GM21423 (cell line): ENCODE measurements at regions not wholly inside any gene's neighbourhood (a gene's known extent, or its start where the extent isn't known, plus 50 kb on each side); places are given as distances from the start of the nearest gene placed in this dataset.
"Not testable (repeated sequence)": the region's sequence is repeated elsewhere in the genome, so short reads cannot be mapped to it uniquely, and the experiment has no call there.

ENCODE experiments used
- ATAC-seq: cut with Tn5 transposase; IDR thresholded peaks from one replicate; pipeline ENCODE4 v1.9.1; 2021; ENCODE audit warnings: mild to moderate bottlenecking, moderate library complexity; ENCODE audit not compliant: unreplicated experiment

DNA sequence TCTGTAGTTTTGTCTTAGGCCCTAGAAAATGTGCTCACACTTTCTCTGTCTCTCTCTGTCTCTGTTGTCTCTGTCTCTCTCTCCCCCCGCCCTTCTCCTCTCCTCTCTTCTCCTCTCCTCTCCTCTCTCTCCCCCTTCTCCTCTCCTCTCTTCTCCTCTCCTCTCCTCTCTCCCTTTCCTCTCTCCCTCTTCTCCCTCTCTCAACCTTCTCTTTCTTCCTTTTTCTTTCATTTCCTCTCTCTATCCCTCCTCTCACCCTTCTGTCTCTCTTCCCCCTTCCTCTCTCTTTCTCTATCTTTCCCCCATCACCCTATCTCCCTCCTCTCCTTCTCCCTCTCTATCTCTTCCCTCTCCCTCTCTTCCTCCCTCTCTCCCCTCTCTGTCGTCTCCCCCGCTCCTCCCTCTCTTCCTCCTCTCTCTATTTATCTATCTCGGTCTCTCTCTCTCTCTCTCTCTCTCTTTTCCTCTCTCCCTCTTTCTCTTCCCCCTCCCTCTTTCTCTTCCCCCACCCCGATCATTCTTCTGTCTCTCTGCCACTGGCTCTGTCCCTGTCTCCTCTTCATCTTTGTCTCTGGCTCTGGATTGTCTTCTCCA, 107.2 kb upstream of the C16orf82 start:
- ATAC-seq, result no peak

DNA sequence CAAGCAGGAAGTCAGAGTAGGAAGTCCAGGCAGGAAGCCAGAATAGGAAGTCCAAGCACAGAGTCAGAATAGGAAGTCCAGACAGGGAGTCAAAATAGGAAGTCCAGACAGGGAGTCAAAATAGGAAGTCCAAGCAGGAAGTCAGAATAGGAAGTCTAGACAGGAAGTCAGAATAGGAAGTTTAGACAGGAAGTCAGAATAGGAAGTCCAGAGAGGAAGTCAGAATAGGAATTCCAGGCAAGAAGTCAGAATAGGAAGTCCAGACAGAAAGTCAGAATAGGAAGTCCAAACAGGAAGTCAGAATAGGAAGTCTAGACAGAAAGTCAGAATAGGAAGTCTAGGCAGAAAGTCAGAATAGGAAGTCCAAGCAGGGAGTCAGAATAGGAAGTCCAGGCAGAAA, 105.3 kb upstream of the C16orf82 start:
- ATAC-seq, result no peak

- ATAC-seq, result no peak
These were observed 103.6 kb upstream of the C16orf82 start for GRCh38 chr16:26963109-26963508.

- ATAC-seq, result no peak
These were observed 97.0 kb upstream of the C16orf82 start for GRCh38 chr16:26969589-26970231.

- ATAC-seq, result no peak
These were observed 96.4 kb upstream of the C16orf82 start for GRCh38 chr16:26970292-26970691.

DNA sequence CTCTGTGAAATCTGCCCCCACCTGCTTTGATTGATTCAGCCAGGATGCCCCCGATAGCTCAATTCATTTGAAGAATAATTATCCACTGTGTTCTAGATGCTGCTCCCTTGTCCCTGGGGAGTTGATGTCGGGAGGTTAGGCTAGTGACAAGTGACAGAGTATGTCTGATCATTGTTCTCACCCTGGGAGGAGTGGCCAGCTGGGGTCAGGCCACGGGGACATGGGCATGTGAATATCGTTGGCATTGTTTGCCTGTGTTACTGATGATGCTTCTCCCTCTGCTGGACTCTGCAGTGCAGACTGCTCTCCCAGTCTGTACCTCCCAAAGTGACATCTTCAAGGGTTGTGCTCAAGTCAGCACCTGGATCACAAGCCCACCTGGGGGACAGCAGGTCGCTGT, 89.9 kb upstream of the C16orf82 start:
- no peak for ATAC-seq

- no peak for ATAC-seq
These were observed 85.3 kb upstream of the C16orf82 start for GRCh38 chr16:26981266-26981938.

DNA sequence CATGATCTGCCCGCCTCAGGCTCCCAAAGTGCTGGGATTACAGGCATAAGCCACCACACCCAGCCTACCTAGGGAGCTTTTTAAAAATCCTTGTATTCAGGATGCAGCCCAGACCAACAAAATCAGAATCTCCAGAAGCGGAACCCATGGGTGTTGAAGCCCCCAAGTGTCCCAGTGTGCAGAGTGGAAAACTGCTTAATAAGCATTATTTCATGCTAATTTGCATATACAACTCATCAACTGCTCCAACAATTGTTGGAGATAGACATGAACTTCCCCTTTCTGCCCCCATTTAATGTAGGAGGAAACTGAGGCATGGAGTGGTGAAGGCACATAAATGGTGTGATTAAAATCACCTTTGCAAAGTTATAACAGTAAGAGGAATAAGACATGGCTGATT, 84.3 kb upstream of the C16orf82 start:
- ATAC-seq, result no peak

- no peak for ATAC-seq
These were observed 83.3 kb upstream of the C16orf82 start for GRCh38 chr16:26983426-26983825.

DNA sequence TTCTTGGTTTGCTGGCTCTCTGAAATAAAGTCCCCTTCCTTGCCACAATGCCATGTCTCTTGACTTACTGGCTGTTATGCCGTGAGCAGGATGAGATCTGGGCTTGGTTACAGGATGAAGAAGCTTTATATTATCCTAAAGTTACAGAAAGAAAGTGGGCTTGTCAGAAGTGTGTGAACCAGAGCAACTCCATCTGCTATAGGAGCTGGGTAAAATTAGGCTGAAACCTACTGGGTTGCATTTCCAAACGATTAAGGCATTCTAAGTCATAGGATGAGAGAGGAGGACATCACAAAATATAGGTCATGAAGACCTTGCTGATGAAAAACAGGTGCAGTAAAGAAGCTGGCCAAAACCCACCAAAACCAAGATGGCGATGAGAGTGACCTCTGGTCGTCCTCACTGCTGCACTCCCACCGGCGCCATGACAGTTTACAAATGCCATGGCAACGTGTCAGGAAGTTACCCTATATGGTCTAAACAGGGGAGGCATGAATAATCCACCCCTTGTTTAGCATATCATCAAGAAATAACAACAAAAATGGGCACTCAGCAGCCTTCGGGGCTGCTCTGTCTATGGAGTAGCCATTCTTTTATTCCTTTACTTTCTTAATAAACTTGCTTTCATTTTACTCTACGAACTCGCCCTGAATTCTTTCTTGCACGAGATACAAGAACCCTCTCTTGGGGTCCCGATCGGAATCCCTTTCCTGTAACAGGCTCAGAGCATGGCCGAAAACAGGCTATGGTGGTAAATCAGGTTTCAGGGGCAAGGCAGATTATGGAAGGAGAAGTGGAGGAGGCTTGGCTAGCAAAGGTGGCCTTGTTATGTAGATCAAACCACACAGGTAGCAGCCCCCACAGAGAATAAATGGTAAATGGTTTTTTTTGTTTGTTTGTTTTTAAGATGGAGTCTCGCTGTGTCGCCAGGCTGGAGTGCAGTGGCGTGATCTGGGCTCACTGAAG, 81.3 kb upstream of the C16orf82 start:
- no peak for ATAC-seq

- ATAC-seq, result no peak
These were observed 79.1 kb upstream of the C16orf82 start for GRCh38 chr16:26987597-26988010.

DNA sequence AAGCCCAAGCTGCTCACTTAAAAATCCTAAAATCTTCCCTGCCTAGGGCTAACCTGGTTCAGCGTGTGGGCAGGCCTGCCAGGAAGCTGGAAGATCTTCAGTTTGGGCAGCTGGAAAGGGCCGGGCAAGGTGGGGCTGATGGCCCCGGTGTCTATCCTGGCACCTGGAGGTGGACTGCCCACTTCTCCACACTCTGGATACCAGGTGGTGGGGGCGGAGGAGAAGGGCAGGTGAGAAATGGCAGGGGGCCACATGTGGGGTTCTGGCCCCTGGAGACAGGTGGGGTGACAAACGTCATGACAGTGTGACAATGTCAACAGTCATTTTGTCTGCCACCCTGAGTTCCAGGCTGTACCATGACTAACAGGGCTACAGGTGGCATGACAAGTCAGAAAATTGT, 78.5 kb upstream of the C16orf82 start:
- ATAC-seq, result no peak

DNA sequence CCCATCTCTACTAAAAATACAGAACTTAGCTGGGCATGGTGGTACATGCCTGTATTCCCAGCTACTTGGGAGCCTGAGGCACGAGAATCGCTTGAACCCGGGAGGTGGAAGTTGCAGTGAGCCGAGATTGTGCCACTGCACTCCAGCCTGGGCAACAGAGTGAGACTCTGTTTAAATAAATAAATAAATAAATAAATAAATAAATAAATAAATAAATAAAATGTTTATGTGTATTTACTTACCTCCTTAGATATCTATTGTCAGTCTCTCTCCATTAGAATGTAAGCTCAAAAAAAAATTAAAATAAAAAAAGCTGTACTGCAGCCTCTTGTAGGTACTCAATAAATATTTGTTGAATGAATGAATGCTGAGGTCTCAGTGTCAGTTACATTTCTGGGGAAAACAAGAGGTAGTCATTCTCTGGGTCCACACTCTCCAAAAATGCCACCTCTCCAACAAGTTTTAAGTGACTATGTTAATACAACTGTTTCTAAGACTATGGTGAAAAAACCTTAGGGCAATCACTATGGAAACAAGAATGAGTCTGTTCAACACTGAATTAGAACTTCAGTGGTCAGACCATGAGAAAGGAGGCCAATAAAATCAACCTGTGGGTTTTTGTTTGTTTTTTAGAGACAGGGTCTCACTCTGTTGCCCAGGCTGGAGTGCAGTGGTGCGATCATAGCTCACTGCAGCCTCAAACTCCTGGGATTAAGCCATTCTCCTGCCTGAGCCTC, 76.2 kb upstream of the C16orf82 start:
- not testable (repeated sequence) for ATAC-seq

DNA sequence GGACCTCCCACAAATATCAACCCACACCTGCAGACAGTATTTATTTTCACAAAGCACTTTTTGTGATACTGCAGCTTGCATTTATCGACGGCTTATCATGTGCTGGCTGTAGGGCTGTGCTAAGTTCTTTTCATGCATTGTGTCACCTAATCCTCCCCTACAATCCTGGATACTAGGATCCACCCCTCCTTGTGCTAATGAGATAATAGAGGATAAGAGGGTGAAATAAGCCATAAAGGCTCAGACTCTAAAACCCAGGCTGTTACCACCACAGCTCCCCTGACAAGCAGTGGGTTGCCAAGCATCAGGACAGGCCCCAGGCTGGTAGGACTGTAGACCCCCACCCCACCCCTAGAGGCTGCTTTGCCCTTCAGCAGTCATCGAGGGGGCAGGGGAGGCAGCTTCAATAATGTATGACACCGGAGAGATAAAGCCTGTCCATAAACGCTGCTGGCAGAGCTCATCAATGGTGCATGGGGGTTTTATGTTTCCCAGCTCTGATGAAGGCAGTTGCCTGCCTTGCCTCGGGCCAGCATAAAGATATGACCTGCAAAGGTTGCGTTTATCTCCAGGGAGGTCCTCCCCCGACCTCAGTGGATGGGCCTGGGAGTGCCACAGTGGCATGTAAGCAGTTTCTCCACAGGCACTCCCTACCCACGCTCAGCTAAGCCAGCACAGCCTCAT, 73.9 kb upstream of the C16orf82 start:
- ATAC-seq, result no peak

- no peak for ATAC-seq
These were observed 73.2 kb upstream of the C16orf82 start for GRCh38 chr16:26993511-26993910.

- no peak for ATAC-seq
These were observed 72.8 kb upstream of the C16orf82 start for GRCh38 chr16:26993963-26994362.

- no peak for ATAC-seq
These were observed 71.2 kb upstream of the C16orf82 start for GRCh38 chr16:26995522-26995921.

DNA sequence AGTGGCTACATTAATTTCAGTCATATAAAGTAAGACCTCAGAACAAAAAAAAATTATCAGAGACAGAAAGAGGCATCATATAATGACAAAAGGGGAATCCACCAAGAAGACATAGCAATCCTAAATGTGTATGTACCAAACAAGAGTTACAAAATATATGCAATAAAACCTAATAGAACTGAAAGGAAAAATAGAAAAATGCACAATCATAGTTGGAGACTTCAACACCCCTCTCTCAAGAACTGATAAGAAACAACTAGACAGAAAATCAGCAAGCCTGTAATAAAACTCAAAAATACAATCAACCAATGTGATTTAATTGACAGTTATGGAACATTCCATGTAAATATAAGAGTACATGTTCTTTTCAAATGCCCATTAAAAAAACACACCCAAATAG, 61.3 kb upstream of the C16orf82 start:
- ATAC-seq, result no peak
